ENCODE measurements at regions not wholly inside any gene's neighbourhood (a gene's known extent, or its start where the extent isn't known, plus 50 kb on each side); places are given as distances from the start of the nearest gene placed in this dataset.
A peak's percentile ranks its signal among the peaks of the same experiment; 100 is the strongest.

GRCh38 chr5:158200619-158201018 is 341.7 kb upstream of the CLINT1 start:
- DNase-seq, result no peak
- no peaks in the 10 kb centered on the region for H3K4me1 Mint-ChIP-seq
- whole genome bisulfite sequencing (ENCODE audit: insufficient coverage), result 100% methylated on average over 1 of the region's 4 CpGs

GRCh38 chr5:158198636-158199035 is 339.7 kb upstream of the CLINT1 start:
- Mint-ChIP-seq H3K4me3 (no peak overlapping the region), H3K9me3 (peaks cover 0 to 3% (median 3%) of the 10 kb centered on the region in 7 donors), H3K27me3 (ENCODE audit: low read depth in 3 of 3) (peaks cover 0 to 2% (median 0%) of the 10 kb centered on the region in 3 donors), H3K27ac (peak overlapping the region in 1 of 7 donors; percentile 20), H3K36me3 (no peaks in the 10 kb centered on the region), H3K4me1 (no peaks in the 10 kb centered on the region)
- Histone ChIP-seq H3K27ac (ENCODE audit: low read depth in 1 of 2, low read length in 2 of 2) (no peak overlapping the region), H3K4me1 (ENCODE audit: control insufficient read depth in 1 of 2, insufficient read depth in 2 of 2, low read length in 2 of 2) (no peaks in the 10 kb centered on the region), H3K4me3 (replicated peaks in 1 of 3; ENCODE audit: low read depth in 2 of 3, low read length in 3 of 3) (no peak overlapping the region), H3K27me3 (ENCODE audit: control insufficient read depth in 2 of 2, insufficient read depth in 2 of 2, low read length in 2 of 2) (no peaks in the 10 kb centered on the region), H4K20me1 (ENCODE audit: insufficient read depth, low read length) (no peaks in the 10 kb centered on the region), H2AFZ (ENCODE audit: insufficient read depth, low read depth, low read length, poor library complexity, severe bottlenecking) (no peak overlapping the region), H3K4me2 (replicated peaks; ENCODE audit: extremely low read depth, low read length, poor library complexity, severe bottlenecking) (no peak overlapping the region), H3K9ac (ENCODE audit: insufficient read depth, low read length, poor library complexity, severe bottlenecking) (no peak overlapping the region), H3K9me3 (replicated peaks in 1 of 2; ENCODE audit: control insufficient read depth in 1 of 2, insufficient read depth in 1 of 2, low read length in 2 of 2) (no peaks in the 10 kb centered on the region), H3K36me3 (replicated peaks in 1 of 2; ENCODE audit: control insufficient read depth in 1 of 2, insufficient read depth in 2 of 2, low read length in 2 of 2) (no peaks in the 10 kb centered on the region), H3K79me2 (ENCODE audit: insufficient read depth, low read length) (no peaks in the 10 kb centered on the region)
- DNase-seq, result no peak
- intact Hi-C loops (cut with micrococcal nuclease), result no loop called here
- WGBS (ENCODE audit: insufficient coverage), result 98% methylated on average over 4 of the region's 6 CpGs
- TF ChIP-seq CTCF (IDR thresholded peaks at IDR 0.05), result no peak

More at GRCh38 chr5:158200619-158201018, 341.7 kb upstream of the CLINT1 start:
- Mint-ChIP-seq H3K36me3 (no peaks in the 10 kb centered on the region), H3K27ac (no peak overlapping the region), H3K27me3 (ENCODE audit: low read depth in 3 of 3) (peaks cover 0 to 2% (median 0%) of the 10 kb centered on the region in 3 donors), H3K9me3 (peaks cover 0 to 3% (median 0%) of the 10 kb centered on the region in 7 donors), H3K4me3 (no peak overlapping the region)
- Histone ChIP-seq H3K36me3 (replicated peaks in 1 of 2; ENCODE audit: control insufficient read depth in 1 of 2, insufficient read depth in 2 of 2, low read length in 2 of 2) (no peaks in the 10 kb centered on the region), H3K4me3 (replicated peaks in 1 of 3; ENCODE audit: low read depth in 2 of 3, low read length in 3 of 3) (no peak overlapping the region), H3K27me3 (ENCODE audit: control insufficient read depth in 2 of 2, insufficient read depth in 2 of 2, low read length in 2 of 2) (no peaks in the 10 kb centered on the region), H3K27ac (ENCODE audit: low read depth in 1 of 2, low read length in 2 of 2) (no peak overlapping the region), H2AFZ (ENCODE audit: insufficient read depth, low read depth, low read length, poor library complexity, severe bottlenecking) (no peak overlapping the region), H3K79me2 (ENCODE audit: insufficient read depth, low read length) (no peaks in the 10 kb centered on the region), H4K20me1 (ENCODE audit: insufficient read depth, low read length) (no peaks in the 10 kb centered on the region), H3K4me2 (replicated peaks; ENCODE audit: extremely low read depth, low read length, poor library complexity, severe bottlenecking) (no peak overlapping the region), H3K9ac (ENCODE audit: insufficient read depth, low read length, poor library complexity, severe bottlenecking) (no peak overlapping the region), H3K9me3 (replicated peaks in 1 of 2; ENCODE audit: control insufficient read depth in 1 of 2, insufficient read depth in 1 of 2, low read length in 2 of 2) (no peaks in the 10 kb centered on the region), H3K4me1 (ENCODE audit: control insufficient read depth in 1 of 2, insufficient read depth in 2 of 2, low read length in 2 of 2) (no peaks in the 10 kb centered on the region)
- no peak for TF ChIP-seq CTCF (IDR thresholded peaks at IDR 0.05)
- intact Hi-C loops (cut with micrococcal nuclease), result no loop called here
